HG02973 (cell line): ENCODE measurements at regions not wholly inside any gene's neighbourhood (a gene's known extent, or its start where the extent isn't known, plus 50 kb on each side); places are given as distances from the start of the nearest gene placed in this dataset.

Experiments
- ATAC-seq: cut with Tn5 transposase; IDR thresholded peaks from one replicate; pipeline ENCODE4 v1.9.1; 2021; ENCODE audit warnings: moderate library complexity; ENCODE audit not compliant: unreplicated experiment

GRCh38 chr10:10350050-10350449, 667.6 kb upstream of the CELF2 start:
- ATAC-seq: no peak

DNA sequence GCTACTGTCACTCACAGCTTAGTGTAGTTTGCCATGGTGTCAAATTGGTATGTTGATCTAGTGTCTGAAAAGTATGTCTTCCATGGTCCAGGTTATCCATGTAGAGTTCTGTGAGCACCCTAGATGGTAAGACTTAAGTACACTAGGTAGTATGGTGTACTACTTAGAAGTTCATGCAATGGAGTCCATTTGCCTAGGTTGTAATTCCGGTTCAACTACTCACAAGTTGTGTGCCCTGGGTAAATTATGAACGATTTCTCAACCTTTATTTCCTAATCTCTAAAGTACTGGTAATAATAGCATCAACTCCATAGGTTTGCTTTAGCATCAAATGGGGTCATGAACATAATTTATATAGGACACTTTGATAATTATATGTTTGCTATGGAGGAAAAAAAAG, 666.2 kb upstream of the CELF2 start:
- no peak for ATAC-seq

GRCh38 chr10:10353326-10353868, 664.3 kb upstream of the CELF2 start:
- no peak for ATAC-seq

GRCh38 chr10:10359263-10359662, 658.4 kb upstream of the CELF2 start:
- no peak for ATAC-seq

GRCh38 chr10:10361301-10361885, 656.3 kb upstream of the CELF2 start:
- no peak for ATAC-seq

- no peak for ATAC-seq
Observed at GRCh38 chr10:10362800-10363199, 654.9 kb upstream of the CELF2 start.

DNA sequence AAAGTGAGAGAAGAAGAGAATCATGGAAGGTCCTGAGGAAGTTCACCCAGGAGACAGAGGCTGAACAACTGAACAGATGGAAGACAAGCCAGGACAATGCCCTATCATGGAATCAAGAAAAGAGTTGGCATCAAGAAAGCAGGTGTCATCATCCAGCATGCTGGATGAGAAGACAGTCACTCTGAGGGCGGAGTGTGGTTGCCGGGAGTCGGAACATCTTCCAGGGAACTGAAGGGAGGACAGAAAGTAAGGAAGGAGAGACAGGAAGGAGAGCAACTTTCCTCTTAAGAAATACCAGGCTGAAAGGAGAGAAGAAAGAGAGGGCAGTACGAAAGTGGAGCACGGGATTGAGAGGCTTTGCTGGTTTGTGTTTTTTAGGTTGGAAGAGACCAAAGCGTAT, 654.5 kb upstream of the CELF2 start:
- no peak for ATAC-seq

GRCh38 chr10:10364902-10365301, 652.8 kb upstream of the CELF2 start:
- no peak for ATAC-seq

- no peak for ATAC-seq
Observed at GRCh38 chr10:10365676-10366075, 652.0 kb upstream of the CELF2 start.

DNA sequence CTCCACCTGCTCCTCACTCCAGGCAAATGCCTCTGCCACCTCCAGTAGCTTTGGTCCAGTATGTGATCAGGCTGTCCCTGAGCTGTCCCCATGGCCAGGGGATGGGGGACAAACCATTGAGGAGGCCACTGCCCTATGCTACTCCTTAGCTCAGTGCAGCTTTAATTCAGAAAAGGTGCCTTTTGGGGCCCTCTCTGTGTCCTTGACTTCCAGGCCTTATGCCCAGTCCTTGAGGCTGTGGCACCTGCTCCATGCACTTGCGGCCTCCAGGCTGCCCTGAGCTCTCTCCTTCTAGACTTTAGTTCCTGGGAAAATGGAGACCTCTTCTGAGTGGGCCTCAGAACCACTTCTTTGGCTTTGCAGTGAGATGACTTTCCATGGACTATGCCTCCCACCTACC, 650.8 kb upstream of the CELF2 start:
- no peak for ATAC-seq

DNA sequence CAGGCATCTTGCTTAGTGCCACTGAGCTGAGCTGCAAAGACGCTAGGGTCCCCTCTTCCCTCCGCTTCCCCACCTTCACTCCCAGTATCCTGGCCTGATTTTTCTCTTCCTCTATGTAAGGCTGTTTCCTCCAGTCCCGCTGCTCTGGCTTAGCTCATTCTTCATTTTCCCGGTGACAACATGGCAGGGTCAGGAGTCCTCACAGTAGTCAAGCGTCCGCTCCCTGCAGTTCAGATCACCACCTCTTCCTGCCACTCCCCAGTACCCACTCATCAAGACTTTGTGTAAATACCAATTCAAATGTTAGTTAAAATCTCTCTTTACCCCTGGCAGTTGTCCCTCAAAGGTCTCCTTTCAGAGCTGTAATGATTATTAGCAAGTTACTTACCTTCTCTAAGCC, 650.4 kb upstream of the CELF2 start:
- ATAC-seq: no peak

DNA sequence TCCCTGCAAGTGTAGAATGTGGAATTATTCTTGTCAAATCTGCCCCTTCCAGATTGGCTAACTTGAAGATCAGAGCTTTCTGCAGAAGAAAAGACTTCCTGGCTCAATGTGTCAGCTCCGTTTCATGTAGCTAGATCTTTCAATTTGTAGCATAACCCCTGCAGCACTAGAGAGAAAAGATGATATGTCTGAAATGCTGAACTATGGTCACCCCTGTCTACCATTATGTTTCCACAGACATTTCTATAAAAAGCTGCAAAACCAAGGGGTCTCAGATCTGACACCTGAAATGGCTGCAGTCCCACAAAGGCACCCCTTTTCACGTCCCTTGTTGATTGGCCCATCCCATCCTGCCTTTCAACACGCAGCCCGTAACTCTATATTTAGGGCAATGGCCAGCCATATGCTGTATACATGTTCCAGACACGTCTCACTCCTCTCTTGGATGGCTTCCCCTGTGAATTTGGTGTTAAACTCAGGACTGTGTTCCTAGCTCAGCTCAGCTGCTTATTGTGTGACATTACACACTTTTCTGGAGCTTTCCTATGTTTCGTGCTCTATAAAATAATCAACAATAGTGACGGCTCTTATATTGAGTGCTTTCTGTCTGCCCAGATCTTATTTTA, 648.6 kb upstream of the CELF2 start:
- ATAC-seq: no peak

DNA sequence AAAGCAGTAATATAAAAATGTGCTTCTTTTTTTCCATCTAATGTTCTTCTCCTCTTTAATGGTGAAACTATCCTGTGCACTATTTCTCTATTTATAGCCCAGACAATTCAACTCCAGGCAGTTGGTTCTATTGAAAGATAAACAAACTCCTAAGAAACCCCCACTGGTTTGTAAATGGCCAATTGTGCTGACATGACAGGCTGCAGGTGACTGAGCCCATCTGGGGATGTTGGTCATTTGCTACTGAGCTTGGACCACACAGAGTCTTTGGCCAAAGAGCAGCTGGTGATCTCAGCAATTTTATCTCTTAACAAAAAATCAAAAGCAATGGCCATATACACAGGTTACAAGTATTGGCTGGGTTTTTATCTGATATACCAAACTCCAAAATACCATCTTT, 631.8 kb upstream of the CELF2 start:
- ATAC-seq: no peak

DNA sequence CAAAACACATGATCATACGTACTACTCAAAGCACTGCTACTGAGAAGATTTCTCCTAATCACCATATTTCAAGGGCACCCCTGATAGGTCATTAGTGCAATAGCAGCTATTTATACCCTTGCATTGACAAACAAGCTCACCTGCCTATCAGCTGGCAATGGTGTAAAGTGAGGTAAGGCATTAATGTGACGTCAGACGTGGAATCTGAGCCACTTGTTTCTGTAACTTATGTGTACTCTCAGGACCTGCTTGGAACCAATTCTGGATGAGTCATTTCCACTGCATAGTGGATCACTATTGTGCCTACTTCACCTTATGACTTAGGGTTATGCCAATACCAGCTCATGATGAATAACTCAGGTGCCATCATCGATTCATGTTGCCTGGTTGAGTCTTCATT, 628.5 kb upstream of the CELF2 start:
- no peak for ATAC-seq

DNA sequence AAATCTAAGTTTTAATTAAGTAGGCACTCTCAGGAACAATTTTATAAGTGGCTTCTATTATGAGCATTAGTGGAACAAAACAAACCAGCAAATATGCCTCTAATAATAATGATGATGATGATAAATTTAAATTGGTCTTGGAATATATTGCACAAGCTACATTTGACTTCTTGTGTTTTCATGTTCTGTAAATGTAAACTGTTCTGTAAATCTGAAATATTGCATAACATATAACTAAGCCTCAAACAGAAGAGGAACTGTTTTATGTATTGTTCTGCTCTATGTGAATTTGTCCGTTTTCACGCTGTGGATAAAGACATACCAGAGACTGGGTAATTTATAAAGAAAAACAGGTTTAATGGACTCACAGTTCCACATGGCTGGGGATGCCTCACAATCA, 625.2 kb upstream of the CELF2 start:
- no peak for ATAC-seq

- no peak for ATAC-seq
Observed at GRCh38 chr10:10394933-10395658, 622.6 kb upstream of the CELF2 start.

DNA sequence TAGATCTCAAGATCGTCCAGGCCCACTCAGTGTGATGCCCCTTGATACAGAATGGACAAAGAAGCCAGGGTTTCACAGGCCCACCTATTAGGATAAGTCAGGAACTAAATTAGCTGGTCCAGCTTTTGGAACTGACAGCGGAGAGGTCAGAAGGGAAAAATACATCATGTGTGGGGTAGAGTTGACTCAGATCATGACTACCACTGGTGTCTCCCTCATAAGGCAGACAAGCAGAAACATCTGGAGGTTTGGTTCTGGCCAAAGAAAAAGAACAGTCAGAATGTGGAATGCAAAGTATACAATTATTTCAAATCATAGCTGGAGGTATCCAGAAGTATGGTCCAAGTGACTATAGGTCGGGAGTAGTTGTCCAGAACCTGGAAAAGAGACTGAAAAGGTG, 621.1 kb upstream of the CELF2 start:
- ATAC-seq: no peak

GRCh38 chr10:10397906-10398305, 619.8 kb upstream of the CELF2 start:
- ATAC-seq: no peak

DNA sequence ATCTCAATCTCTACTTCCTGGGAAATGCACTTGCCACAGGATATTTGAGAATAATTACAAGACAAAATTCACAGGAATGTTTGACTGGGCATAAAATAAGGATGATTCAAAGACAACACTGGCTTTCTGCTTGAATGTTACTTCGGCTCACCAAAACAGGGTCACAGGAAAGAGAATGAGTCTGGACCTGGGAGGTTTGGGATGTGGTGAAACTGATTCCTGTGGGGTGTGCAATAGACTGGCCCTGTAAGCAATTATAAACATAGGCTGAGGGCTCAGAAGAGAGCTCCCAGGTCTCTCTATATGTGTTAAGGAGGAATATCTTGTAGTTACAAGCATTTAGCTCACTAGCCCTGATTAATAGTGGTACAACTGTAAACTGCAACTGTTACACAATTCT, 613.9 kb upstream of the CELF2 start:
- ATAC-seq: no peak

DNA sequence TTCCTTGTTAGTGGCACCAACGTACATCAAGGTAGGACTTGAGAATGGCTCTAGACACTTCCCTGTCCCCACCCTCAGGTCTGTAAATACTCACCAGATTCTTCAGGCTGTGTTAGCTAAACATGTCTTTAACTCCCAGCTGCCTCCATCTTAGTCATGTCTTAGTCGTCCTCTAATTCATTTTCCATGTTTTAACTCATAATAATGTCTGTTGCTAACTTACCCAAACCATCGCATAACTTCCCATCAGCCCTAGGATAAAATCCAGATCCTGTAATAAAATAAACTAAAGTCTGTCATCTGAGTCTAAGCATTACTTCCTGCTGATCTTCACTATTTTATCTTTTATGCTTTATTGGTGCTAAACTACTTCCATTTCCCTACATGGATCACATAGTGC, 600.0 kb upstream of the CELF2 start:
- no peak for ATAC-seq

- peak; percentile 98 for ATAC-seq
Observed at GRCh38 chr10:10418387-10418786, 599.3 kb upstream of the CELF2 start.

GRCh38 chr10:10421071-10421470, 596.6 kb upstream of the CELF2 start:
- ATAC-seq: no peak
